GM13977 (cell line): ENCODE measurements at regions not wholly inside any gene's neighbourhood (a gene's known extent, or its start where the extent isn't known, plus 50 kb on each side); places are given as distances from the start of the nearest gene placed in this dataset.

Source experiments
- DNase-seq: peaks from one replicate; pipeline ENCODE4 v3.0.0; 2012; ENCODE audit warnings: low spot score
- CTCF ChIP-seq: IDR thresholded peaks from 2 replicates; pipeline ENCODE4 v1.5.1; 2012; ENCODE audit warnings: mild to moderate bottlenecking, control low read depth; ENCODE audit not compliant: insufficient read depth; ENCODE audit errors: extremely low read depth, missing control alignments
- in situ Hi-C: fragments of 300-500 bp; cut with MboI; formaldehyde crosslinking; loops from one replicate; pipeline ENCODE4 v1.12.0; 2022; ENCODE audit warnings: low sequenced_read_pairs, low pct_unique_long_range_greater_than_20kb, mixed read lengths, inconsistent platforms; ENCODE audit not compliant: unreplicated experiment

DNA sequence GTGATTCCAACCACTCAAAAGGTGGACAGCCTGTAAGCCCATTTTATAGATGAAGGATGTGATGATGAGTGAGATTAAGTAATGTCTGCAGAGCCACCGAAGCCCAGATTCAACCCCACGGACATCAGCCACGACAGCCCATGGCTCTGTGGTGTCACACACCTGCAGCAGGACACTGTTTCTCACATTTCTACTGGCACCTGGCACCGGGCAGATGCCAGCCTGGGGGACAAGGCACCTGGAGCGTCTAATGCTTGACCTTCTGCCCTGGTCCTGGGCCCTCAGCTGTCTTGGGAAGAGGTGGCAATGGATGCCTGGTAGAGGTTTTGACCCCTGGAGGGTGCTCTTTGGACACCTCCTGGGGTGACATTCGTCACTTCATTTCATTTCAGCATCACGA, 176.3 kb downstream of the ANAPC1 start:
- in situ Hi-C loops = loop anchor here (25.0 kb wide), 2 partner anchors 595 to 895 kb away; partner anchors contain the start of gene BCL2L11
- TF ChIP-seq CTCF = no peak

DNA sequence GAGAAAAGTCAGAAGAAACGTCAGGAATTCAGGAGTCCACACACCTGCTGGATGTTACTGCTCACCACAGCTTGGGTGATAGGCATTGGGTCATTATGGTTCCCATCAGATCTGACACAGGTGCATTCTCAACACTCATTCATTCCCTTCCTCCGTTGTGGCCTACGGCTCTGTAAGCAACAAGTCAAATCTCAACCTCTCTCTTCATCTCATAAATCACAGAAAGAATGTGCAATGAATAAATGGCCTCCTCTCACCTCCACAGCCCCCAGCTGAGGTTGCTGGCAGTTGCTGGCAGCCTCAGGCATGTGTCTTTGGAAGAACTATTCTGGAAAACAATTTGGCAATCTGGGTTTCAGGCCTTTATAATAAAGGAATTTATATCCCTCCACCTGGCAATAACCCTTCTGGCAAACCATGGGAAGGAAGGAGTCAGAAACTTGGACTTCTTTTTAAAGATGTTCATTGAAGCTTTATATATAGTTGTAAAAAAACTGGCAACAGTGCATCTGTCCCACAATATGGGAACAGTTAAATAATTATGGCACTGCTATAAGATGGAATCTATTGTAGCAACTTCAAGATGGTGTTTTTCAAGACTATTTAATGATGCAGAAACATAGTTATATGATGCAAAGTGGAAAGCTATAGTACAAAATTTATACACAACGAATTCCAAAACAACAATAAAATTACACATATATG, 175.4 kb downstream of the ANAPC1 start:
- in situ Hi-C loops = loop anchor here (25.0 kb wide), 2 partner anchors 596 to 896 kb away; partner anchors contain the start of gene BCL2L11
- no peak for DNase-seq
- TF ChIP-seq CTCF = no peak

More for the DNA sequence above, 176.3 kb downstream of the ANAPC1 start:
- no peak for DNase-seq

DNA sequence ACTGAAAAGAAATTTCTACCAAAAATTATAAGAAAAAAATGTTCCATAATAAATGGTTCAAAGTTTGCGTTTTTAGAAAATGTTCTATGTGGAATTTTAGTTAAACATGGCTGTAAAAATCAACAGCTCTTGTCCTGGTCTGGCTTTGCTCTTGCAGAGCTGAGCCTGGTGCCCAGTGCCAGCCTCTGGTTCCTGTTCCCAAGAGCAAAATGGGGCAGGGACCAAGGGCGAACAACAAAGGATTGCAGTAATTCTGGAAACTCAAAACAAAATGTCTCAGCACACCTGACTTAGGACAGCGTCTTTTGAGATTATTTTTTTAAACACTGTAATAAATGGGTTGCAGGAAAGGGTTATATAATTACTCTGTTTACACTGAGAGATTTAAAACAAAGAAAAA, 174.7 kb downstream of the ANAPC1 start:
- in situ Hi-C loops = loop anchor here (25.0 kb wide), 2 partner anchors 597 to 897 kb away; partner anchors contain the start of gene BCL2L11
- no peak for DNase-seq
- no peak for TF ChIP-seq CTCF

DNA sequence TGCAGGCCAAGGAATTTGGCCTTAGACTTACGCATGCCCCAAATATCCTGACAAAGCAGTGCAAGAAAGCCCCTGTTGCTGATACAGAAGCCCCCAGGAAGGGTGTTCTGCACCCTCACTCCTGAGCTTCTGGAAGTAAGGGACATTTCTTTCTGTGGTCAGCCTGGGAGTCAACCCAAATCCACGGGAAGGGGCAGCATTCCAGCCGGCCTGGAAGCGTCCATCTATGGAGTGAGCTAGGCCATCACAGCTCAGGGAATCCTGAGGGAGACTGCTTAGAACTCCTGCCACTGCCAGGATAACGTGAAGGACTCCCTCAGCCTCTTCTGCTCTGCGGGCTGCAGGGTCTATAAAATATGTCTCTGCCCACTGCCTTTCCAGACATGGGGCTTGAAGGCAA, 173.9 kb downstream of the ANAPC1 start:
- TF ChIP-seq CTCF = no peak
- no peak for DNase-seq
- in situ Hi-C loops = loop anchor here (25.0 kb wide), 2 partner anchors 598 to 898 kb away; partner anchors contain the start of gene BCL2L11

GRCh38 chr2:111710613-111711012, 173.4 kb downstream of the ANAPC1 start:
- in situ Hi-C loops = loop anchor here (25.0 kb wide), 2 partner anchors 598 to 898 kb away; partner anchors contain the start of gene BCL2L11
- DNase-seq = no peak
- no peak for TF ChIP-seq CTCF

DNA sequence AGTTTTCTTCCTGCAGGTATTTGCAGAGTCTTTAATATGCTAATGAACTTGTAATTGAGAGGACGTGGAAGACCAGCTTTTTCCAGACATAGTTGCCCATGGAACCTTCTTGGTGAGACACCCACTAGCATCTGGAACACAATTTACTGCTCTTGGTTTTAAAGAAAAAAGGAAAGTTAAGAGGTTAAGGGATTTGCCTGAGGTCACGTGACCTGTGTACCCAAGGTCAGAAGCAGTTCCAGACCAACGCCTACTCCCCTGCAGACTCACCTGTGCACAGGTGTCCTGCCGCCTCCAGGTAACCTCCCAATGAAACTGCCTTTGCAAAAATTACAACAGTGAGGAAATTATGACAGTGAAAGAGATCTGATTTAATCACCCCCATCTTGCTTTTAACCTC, 172.7 kb downstream of the ANAPC1 start:
- in situ Hi-C loops = loop anchor here (25.0 kb wide), 2 partner anchors 599 to 899 kb away; partner anchors contain the start of gene BCL2L11
- no peak for TF ChIP-seq CTCF
- DNase-seq = no peak
